GM12892 (cell line): ENCODE measurements at regions not wholly inside any gene's neighbourhood (a gene's known extent, or its start where the extent isn't known, plus 50 kb on each side); places are given as distances from the start of the nearest gene placed in this dataset.

ENCODE experiments used
- POLR2A ChIP-seq: IDR thresholded peaks from 2 replicates; pipeline ENCODE4 v1.6.1; 2011; ENCODE audit warnings: low read depth, low read length, control low read depth
- POLR2AphosphoS5 ChIP-seq: IDR thresholded peaks from 2 replicates; pipeline ENCODE4 v1.6.1; 2011; ENCODE audit warnings: low read depth, low read length, control low read depth
- TAF1 ChIP-seq: IDR thresholded peaks from 2 replicates; pipeline ENCODE4 v1.6.1; 2011; ENCODE audit warnings: low read depth, mild to moderate bottlenecking, control low read depth, low read length, borderline replicate concordance

DNA sequence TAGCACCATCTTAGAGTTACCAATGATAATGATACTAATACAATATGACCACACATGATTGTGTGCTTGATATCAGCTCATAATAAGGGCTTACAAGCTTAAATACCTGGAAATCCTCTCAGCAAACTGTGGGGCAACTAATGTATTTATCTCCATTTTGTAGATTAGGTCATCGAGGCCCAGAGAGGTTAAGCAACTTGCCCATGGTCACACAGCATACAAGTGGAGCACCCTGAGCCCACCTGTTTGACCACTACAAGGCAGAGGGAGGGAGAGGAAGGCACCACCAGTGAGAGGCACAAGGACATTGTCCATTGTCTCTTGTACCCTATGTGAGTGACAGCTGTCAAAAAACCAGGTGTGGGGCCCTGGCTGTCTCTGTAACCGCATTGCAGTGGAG lies 123.7 kb downstream of the MIAT start:
- no peak for TF ChIP-seq POLR2AphosphoS5
- no peak for TF ChIP-seq POLR2A
- no peak for TF ChIP-seq TAF1
